NK-92 treated with Interleukin-12 subunit alpha and Interleukin-12 subunit beta, amount 100 ng/mL, for 24 hours (cell line): ENCODE measurements at regions not wholly inside any gene's neighbourhood (a gene's known extent, or its start where the extent isn't known, plus 50 kb on each side); places are given as distances from the start of the nearest gene placed in this dataset.
"Not testable (repeated sequence)": the region's sequence is repeated elsewhere in the genome, so short reads cannot be mapped to it uniquely, and the experiment has no call there.

Experiments used
- DNase-seq: peaks from one replicate; lab custom pipeline; 2025; lab: John Stamatoyannopoulos, UW

DNA sequence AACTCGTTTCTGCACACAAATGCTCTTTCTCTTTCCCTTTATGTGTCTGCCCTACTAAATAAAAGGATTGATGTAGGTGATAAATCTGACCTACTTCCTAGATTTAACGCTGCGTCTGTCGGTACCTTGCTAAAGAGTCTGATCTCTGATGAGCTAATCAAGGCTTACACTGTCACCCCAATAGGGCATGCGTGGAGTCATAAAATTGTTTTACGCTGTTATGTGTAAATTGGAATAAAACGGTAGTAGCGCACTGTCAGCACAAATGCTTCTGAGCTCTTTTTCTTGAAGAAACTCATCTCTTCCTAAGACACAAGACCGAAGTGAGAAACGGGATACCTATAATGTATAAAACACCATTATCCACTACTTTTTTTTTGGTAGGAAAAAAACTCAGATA, 2106.3 kb upstream of the WWC1 start:
- no peak for DNase-seq

- no peak for DNase-seq
These were observed 2102.7 kb upstream of the WWC1 start for GRCh38 chr5:166188501-166189325.

DNA sequence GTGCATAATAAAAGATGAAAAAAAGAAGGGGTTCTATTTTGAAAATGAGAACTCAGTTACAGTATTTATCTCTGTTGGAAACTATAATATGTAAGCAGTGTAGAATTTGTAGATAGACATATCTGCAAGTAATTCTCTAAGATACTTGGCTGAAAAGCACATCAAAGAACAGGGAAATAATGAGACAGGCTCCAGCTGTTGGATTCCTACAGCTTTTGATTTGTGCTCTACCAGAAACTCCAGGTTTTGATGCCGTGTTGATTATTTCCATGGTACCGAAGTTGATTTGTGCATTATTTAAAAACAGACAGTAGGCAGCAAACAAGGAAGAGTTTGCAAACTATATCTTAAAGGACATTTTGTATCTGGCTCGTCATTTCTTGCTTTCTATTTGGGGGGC, 2098.7 kb upstream of the WWC1 start:
- no peak for DNase-seq

- no peak for DNase-seq
These were observed 2095.5 kb upstream of the WWC1 start for GRCh38 chr5:166195981-166196380.

GRCh38 chr5:166200532-166200931, 2090.9 kb upstream of the WWC1 start:
- DNase-seq = no peak

DNA sequence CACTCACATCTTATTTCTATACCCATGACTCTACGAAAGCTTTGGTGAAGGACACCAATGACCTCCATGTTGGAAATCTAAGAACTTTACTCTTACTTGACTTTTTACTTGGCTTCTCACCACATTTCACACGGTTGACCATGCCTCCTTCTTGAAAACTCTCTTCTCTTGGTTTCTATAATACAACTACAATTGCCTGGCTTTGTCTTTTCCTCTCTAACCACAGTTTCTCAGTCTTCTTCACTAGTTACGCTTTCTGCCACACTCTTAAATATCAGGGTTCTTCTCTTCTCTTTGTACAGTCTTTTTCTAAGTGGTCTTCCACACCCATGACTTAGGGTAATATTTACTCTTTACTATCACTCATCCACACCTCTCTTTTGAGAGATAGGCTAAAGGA, 2079.8 kb upstream of the WWC1 start:
- no peak for DNase-seq

- no peak for DNase-seq
These were observed 2055.1 kb upstream of the WWC1 start for GRCh38 chr5:166236327-166236726.

GRCh38 chr5:166240705-166241104, 2050.7 kb upstream of the WWC1 start:
- no peak for DNase-seq

DNA sequence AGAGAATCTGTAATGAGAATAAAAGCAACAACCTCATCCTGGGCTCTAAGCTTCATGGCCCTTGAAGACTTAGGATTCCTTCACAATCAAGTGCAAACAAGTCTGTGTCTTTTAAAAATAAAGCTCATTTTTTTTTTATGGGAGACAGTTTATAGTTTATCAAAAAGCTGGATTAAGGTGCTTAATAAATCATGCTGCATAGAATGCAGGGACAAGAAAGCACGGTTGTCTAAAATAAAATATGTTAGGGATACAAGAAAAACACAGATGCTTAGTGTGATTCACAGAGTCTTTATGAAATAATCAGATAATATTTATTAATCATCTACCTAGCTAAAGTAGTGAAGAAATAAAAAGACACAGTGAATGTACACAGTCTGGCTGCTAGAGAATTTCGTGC, 2045.9 kb upstream of the WWC1 start:
- DNase-seq = no peak

DNA sequence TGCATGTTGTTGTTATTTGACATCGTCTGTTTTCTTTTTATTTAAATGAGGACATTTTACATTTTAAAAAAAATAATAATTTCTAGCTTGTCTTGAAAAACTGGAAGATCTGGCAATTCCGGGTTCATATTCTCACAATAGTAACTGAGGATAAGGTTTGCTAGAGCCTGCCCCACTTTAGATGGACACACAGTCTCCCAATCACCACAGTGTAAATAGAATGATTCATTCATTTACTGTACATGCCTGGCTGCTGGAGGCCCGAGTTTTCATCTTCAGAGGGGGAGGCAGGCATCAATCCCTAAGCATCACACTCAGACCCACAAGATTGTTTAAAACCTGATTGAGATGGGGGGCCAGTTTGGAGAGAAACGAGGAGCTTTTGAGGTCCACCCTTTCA, 2039.7 kb upstream of the WWC1 start:
- DNase-seq = no peak

- DNase-seq = no peak
These were observed 2033.8 kb upstream of the WWC1 start for GRCh38 chr5:166257661-166258060.

- no peak for DNase-seq
These were observed 2029.0 kb upstream of the WWC1 start for GRCh38 chr5:166262395-166262794.

DNA sequence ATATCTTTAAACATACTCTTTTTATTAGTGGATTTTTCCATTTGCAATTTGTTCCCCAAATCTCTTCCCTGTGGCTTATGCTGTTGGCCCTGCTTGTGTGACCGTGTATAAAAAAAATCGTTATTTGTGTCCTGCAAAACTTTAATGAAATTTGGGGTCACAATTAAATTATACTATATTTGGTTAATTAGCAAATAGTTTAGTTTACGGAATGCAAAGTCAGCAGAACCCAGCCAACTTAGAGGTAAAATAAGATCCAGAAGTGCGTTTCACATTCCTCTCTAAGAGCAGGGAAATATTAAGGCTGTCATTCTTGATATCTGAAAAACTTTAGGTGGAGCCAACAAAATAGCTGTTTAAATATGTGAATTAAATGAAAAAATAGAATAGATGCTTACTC, 2023.5 kb upstream of the WWC1 start:
- DNase-seq = no peak

GRCh38 chr5:166270712-166271111, 2020.7 kb upstream of the WWC1 start:
- no peak for DNase-seq

GRCh38 chr5:166276006-166276405, 2015.4 kb upstream of the WWC1 start:
- DNase-seq = no peak

DNA sequence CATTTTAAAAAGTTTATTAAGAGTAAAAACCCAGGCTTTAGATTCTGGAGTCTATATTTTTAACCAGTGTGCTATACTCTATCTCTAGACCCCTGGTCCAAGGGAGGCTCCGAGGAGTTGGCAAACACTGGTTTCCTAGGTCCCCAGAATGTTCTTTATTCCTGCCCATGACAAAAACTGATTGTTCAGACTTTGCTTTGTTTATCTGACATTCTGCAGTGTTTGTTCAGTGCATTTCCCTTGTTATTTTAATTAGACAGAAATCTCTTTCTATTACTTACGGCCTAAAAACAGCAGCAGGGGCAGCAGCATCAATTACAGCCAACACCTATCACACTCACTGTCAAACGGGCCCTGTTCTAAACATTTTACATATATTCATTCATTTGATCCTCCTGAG, 2011.6 kb upstream of the WWC1 start:
- DNase-seq = no peak

DNA sequence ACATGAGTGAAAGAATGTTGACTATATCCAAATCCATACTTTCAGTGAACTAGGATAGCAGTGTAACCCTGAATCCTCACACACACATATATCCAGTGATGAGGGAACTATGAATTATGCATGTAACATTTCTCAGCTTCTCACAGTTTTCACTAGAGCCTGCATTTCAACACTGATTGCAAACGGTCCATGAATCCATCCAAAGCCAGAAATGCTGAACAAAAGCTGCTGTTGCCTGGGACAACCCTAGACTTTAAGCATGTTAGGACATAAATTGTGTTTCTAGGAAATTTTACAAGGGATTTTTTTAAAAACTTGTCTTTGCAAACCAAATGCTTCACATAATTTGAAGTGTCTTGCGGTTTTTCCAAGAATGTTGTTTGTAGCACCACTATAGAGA, 2010.0 kb upstream of the WWC1 start:
- DNase-seq = no peak

DNA sequence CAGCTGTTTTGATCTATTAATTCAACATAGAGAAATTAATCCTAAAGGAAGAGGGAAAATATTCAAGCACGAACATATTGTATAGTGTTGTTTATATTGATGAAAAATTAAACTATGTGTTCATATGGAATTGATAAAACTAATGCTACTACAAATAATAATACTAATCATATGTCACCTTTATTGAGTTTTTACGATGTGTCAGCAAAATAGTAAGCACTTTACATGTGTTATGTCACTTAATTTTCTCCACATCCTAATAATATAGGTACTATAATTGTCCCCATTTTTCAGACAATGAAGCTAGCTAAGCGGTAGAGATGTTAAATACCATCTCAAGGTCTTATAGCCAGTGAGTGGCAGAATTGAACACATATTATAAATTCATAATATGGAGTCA, 2008.5 kb upstream of the WWC1 start:
- DNase-seq = no peak

- DNase-seq = no peak
These were observed 2006.1 kb upstream of the WWC1 start for GRCh38 chr5:166285361-166285760.

GRCh38 chr5:166286832-166287231, 2004.6 kb upstream of the WWC1 start:
- DNase-seq = no peak

GRCh38 chr5:166287866-166288265, 2003.6 kb upstream of the WWC1 start:
- no peak for DNase-seq

- DNase-seq = not testable (repeated sequence)
These were observed 1999.6 kb upstream of the WWC1 start for GRCh38 chr5:166291800-166292199.

- DNase-seq = no peak
These were observed 1997.6 kb upstream of the WWC1 start for GRCh38 chr5:166293892-166294291.

GRCh38 chr5:166302166-166302565, 1989.3 kb upstream of the WWC1 start:
- no peak for DNase-seq
